Retinal pigment epithelial cell (primary cell): ENCODE measurements at regions not wholly inside any gene's neighbourhood (a gene's known extent, or its start where the extent isn't known, plus 50 kb on each side); places are given as distances from the start of the nearest gene placed in this dataset.

Experiments used
- DNase-seq: peaks from one replicate; pipeline ENCODE4 v3.0.0-alpha.2; 2010; ENCODE audit warnings: low read depth
- H3K4me3 ChIP-seq: 2 replicates; pipeline ENCODE4 v1.5.1; 2011; ENCODE audit warnings: mild to moderate bottlenecking, low read length, control low read depth, moderate library complexity
- TF ChIP-seq, protein P1 (sequence below): conservative IDR thresholded peaks from 2 replicates; pipeline ENCODE4 v1.5.1; 2011; ENCODE audit warnings: low read depth, low read length, control low read depth, inconsistent platforms

DNA sequence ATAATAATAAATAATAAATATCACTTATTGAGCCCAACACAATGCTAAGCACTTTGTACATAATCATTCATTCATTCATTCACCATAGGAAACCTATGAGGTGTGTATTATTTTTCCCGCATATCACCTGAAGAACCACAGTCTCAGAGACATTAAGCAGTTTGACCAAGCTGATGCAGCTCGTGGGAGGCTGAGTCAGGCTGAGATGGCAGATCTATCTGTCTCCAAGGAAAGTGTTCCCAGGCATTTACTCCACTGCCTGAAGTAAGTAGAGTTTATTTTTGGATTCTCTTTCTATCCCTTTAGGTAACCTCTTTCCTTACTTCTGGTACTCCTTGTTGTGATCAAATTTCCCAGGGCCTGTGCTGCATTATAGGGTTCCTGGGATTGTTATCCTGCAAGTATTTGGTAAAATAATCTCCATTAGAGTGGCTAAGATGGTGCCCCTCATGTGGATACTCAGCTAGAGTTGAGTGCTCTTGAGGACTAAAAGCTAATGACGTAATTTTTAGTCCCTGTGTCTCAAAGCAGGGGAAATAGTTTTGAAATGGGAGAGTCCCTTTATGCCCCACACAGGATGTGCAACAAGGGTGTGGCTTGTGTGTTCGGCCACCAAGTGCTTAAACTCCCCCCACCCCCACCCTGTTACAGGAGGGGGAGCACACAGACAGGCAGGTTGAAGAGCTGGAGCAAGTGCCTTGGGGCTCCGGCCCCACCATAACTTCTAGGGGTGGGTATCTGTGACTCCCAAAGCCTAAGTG lies 467.0 kb downstream of the STIM2 start:
- DNase-seq, result no peak
- TF ChIP-seq, protein P1, sequence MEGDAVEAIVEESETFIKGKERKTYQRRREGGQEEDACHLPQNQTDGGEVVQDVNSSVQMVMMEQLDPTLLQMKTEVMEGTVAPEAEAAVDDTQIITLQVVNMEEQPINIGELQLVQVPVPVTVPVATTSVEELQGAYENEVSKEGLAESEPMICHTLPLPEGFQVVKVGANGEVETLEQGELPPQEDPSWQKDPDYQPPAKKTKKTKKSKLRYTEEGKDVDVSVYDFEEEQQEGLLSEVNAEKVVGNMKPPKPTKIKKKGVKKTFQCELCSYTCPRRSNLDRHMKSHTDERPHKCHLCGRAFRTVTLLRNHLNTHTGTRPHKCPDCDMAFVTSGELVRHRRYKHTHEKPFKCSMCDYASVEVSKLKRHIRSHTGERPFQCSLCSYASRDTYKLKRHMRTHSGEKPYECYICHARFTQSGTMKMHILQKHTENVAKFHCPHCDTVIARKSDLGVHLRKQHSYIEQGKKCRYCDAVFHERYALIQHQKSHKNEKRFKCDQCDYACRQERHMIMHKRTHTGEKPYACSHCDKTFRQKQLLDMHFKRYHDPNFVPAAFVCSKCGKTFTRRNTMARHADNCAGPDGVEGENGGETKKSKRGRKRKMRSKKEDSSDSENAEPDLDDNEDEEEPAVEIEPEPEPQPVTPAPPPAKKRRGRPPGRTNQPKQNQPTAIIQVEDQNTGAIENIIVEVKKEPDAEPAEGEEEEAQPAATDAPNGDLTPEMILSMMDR, result no peak
- H3K4me3 ChIP-seq, result no peak overlapping the region

DNA sequence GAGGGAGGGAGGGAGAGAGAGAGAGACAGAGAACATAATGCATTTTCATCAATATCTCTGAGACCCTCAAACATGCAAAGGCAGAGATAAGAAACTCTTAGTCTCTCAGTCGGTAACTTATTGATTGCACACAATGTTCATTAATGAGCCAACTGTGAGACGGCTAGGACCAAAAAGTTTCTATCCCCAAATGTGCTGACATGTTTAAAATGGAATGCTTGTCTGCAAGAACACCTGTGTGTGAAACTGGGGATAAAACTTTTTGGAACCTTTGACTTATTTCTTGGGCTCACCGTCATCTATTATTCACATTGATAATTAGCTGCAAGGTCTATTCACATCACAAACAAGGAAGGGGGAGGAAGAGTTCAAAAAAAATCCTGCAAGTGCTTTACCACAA lies 477.9 kb downstream of the STIM2 start:
- no peak for DNase-seq
- TF ChIP-seq, protein P1, result no peak
- H3K4me3 ChIP-seq, result no peak overlapping the region

DNA sequence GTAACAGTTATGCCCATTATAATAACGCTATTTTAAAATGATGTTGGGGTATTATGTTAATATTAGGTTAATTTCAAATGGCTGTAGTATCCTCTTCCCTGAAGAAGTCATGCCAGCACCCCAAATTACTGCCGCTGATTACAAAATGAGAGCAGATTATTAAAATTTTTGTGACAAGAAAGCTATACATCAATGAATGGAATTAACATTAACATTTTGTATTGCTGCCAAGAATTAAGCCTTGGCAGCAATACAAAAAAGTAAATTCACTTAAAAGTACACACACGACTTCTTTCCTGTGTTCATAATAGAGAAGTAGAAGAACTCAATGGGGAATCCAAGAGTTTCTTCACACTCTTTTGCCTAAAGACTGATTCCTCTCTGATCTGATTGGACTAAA lies 482.8 kb downstream of the STIM2 start:
- peak; percentile 39 for DNase-seq
- no peak overlapping the region for H3K4me3 ChIP-seq
- TF ChIP-seq, protein P1, result no peak

DNA sequence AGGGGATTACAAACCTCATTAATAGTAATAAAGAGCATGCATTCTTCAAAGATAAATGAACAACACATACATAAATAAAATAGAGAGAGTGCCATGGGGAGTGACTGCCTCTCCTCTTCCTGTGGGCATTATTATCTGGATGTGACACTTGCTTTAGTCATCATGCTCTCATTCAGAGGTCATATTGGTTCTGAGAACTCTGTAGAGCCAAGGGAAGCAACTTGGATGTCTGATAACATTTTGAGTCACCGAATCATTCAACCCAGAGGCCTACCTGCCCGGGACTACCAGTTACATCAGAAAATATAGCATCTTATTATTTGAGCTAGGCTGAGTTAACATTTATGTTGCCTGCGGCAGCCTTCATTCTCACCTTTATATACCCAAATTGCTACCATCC lies 489.5 kb downstream of the STIM2 start:
- DNase-seq, result no peak
- no peak overlapping the region for H3K4me3 ChIP-seq
- TF ChIP-seq, protein P1, result no peak

DNA sequence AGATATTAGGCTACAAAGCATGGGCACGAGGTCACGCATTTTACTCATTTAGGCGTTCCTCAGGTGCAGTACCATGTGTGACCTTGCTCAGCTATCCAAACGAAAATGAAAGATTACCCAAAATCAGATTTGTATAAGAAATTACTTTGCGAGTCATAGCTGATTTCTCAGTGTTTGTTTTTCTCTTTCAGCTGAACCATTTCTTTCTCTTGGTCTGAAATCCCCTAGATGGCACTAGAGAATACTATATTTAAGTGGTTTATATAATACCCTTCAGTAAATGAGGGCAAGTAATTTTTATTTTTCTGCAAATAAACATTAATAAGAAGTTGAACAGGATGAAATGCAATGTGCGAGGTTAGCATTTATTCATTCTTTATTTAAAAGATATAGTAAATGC lies 496.6 kb downstream of the STIM2 start:
- TF ChIP-seq, protein P1, result peak; percentile 43
- no peak overlapping the region for H3K4me3 ChIP-seq
- no peak for DNase-seq

DNA sequence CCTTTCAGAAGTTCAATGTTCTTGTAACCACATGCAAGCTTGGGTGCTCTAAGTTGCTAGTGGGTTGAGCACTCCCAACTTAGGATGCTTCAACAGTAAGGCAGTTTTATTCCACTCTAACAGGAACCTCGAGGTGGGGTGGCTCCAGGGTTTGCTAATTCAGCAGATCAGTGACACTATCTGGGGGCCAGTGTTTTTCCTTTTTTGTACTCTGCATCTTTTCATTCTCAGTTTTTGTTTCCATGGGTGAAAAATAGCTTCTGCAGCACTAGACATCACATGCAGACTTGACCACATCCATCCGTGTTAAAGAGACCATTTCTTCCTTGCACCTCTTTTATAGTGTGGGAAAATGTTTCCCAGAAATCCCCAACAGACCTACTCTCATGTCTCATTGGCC lies 497.6 kb downstream of the STIM2 start:
- TF ChIP-seq, protein P1, result no peak
- DNase-seq, result no peak
- H3K4me3 ChIP-seq, result no peak overlapping the region

DNA sequence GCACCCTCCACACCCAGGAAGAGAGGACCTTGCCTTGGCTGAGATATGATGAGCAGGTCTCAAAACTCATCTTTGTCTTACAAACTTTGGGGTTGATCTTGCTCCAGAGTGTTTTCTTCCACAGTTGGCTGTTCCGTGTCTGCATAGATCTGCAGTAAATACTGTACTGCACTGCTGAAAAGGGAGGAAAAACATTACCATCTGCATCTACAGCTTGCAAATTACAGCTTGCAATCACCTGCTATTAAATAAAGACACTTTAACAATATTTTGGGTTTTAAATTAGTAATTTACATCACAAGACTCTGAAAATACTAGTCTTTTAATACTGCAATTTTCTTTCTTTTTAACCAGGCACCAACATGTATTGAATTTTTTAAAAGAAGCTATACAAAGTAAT lies 499.5 kb downstream of the STIM2 start:
- H3K4me3 ChIP-seq, result no peak overlapping the region
- DNase-seq, result no peak
- TF ChIP-seq, protein P1, result no peak
